GM12873 (cell line): ENCODE measurements at regions not wholly inside any gene's neighbourhood (a gene's known extent, or its start where the extent isn't known, plus 50 kb on each side); places are given as distances from the start of the nearest gene placed in this dataset.

Experiments used
- CTCF ChIP-seq: IDR thresholded peaks from 2 replicates; pipeline ENCODE4 v1.5.1; 2012; ENCODE audit warnings: low read depth, mild to moderate bottlenecking, moderate library complexity, low read length, control low read depth; ENCODE audit not compliant: insufficient read depth; ENCODE audit errors: missing control alignments

- TF ChIP-seq CTCF = no peak
Measured at GRCh38 chr10:31130406-31130805, 98.7 kb upstream of the ZNF438 start.

GRCh38 chr10:31131251-31131650 lies 99.6 kb upstream of the ZNF438 start:
- no peak for TF ChIP-seq CTCF

DNA sequence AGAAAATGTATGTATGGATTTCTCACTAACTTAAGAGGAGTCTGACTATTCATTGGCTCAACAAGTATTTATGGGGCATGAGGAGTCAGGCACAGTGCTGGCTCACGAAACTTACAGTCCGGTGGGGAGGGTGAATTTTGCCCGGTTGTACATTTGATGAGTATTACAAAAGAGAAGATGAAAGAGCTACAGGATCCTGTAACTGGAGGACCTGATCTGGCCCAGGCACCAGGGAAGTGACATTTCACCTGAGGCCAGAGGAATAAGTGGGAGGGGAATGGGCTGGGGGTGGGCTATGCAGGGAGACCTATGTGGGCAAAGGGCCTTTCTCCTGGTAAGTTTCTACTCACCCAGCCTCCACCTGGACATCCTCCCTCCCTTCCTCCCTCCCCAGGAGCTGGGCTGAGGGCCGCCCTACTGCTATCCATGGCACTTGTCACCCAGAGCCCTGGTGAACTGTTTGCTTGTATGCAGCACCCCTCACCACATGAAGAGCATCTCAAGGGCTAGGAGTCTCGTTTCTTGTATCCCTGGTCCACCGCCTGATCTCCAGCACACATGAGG lies 101.1 kb upstream of the ZNF438 start:
- no peak for TF ChIP-seq CTCF

DNA sequence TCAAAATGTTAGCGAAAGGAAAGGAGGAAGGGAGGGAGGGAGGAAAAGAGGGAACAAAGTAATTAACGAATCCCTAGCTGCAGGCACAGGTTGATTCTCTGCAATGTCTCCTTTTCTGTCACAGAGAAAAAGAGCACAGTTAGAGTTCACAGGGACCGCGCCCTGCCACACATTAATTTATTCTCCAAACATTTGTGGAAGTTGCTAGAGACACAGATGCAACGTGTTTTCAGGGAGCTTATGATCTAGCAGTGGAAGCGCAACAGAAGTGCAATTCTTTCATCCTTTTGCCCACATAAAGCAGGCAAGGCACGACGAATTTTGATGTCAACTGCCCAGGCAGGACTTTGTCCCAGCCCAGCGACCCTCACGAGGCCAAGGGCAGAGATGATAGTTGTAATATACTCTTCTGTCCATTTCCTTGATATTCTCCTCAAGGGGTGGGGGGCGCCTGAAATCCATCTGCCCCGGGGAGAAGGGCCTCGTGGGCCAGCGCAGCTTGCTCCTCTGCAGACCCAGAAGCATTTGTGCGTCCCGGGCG lies 101.7 kb upstream of the ZNF438 start:
- TF ChIP-seq CTCF = no peak

GRCh38 chr10:31133792-31134310 lies 102.2 kb upstream of the ZNF438 start:
- no peak for TF ChIP-seq CTCF

DNA sequence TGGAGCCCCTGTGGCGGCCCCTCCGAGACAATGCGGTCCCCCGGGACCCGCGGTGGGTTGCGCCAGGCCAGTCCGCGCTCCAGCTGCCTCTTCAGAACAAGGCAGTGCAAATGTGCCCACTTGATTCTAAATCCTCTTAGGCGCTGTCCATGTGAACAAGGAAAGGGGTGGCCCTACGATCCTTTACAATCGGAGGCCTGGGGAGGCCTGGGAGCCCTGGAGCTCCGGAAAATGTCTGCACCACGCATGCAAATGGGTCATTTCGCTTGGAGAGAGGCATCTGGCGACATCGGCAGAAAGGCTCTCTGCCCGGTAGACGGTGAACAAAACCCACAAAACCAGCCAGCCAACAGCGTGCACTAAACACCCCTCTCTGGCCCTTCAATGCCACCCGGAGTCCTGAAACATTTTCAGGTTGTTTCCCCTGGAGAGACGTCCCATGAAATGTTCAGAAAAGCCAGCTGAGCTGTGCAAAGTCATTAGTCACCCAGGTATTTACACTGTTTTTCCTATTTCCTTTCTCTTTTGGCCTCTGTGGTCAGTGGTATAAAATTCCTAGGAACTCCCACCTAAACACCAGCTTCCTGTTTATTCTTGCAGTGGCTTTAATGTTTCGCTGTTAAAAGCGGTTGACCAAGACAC lies 102.8 kb upstream of the ZNF438 start:
- TF ChIP-seq CTCF = no peak

DNA sequence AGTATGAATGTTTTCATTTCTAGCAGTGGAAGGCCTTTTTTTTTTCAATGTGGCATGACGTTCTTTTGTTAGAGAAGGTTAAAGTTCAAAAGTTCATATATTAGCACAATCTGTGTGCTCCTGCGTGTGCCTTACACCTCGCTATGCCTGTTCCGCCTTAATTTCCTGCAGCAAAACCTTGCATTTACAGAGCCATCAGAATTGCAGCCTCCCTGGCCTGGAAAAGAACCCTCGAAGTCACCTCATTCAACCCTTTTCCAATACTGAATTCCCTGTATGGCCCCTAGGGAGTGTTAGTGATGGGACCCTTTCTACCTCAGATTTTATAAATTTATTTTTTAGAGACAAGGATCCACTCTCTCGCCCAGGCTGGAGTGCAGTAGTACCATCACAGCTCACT lies 103.5 kb upstream of the ZNF438 start:
- no peak for TF ChIP-seq CTCF
